NCI-H1694 treated with DMSO at 0.1 percent for 48 hours (cell line): ENCODE measurements at regions not wholly inside any gene's neighbourhood (a gene's known extent, or its start where the extent isn't known, plus 50 kb on each side); places are given as distances from the start of the nearest gene placed in this dataset.
"Not testable (repeated sequence)": the region's sequence is repeated elsewhere in the genome, so short reads cannot be mapped to it uniquely, and the experiment has no call there.

Experiments used
- DNase-seq: peaks from one replicate; lab custom pipeline; 2025; lab: John Stamatoyannopoulos, UW

- no peak for DNase-seq
Measured at GRCh38 chr5:38607396-38607795, 51.0 kb upstream of the LIFR start.

- no peak for DNase-seq
Measured at GRCh38 chr5:38607930-38608564, 51.6 kb upstream of the LIFR start.

- DNase-seq = no peak
Measured at GRCh38 chr5:38608874-38609273, 52.4 kb upstream of the LIFR start.

GRCh38 chr5:38612851-38613250 lies 56.4 kb upstream of the LIFR start:
- no peak for DNase-seq

- no peak for DNase-seq
Measured at GRCh38 chr5:38613490-38613889, 57.0 kb upstream of the LIFR start.

GRCh38 chr5:38613992-38614836 lies 57.8 kb upstream of the LIFR start:
- DNase-seq = no peak

- DNase-seq = no peak
Measured at GRCh38 chr5:38615042-38615441, 58.6 kb upstream of the LIFR start.

GRCh38 chr5:38615981-38616451 lies 59.6 kb upstream of the LIFR start:
- no peak for DNase-seq

- DNase-seq = no peak
Measured at GRCh38 chr5:38618154-38618553, 61.7 kb upstream of the LIFR start.

GRCh38 chr5:38621331-38621730 lies 64.9 kb upstream of the LIFR start:
- no peak for DNase-seq

GRCh38 chr5:38621840-38622437 lies 65.5 kb upstream of the LIFR start:
- DNase-seq = no peak

- DNase-seq = no peak
Measured at GRCh38 chr5:38622723-38623129, 66.3 kb upstream of the LIFR start.

GRCh38 chr5:38624541-38624940 lies 68.1 kb upstream of the LIFR start:
- not testable (repeated sequence) for DNase-seq

GRCh38 chr5:38631376-38631775 lies 74.9 kb upstream of the LIFR start:
- not testable (repeated sequence) for DNase-seq

GRCh38 chr5:38634568-38635369 lies 78.3 kb upstream of the LIFR start:
- DNase-seq = no peak

GRCh38 chr5:38636626-38637025 lies 80.2 kb upstream of the LIFR start:
- no peak for DNase-seq

GRCh38 chr5:38638656-38639055 lies 82.2 kb upstream of the LIFR start:
- no peak for DNase-seq

- no peak for DNase-seq
Measured at GRCh38 chr5:38639377-38640358, 83.2 kb upstream of the LIFR start.

GRCh38 chr5:38641003-38641402 lies 84.6 kb upstream of the LIFR start:
- no peak for DNase-seq

GRCh38 chr5:38642189-38642911 lies 85.9 kb upstream of the LIFR start:
- DNase-seq = no peak
